Colon (tissue), 2 donors: ENCODE measurements at regions not wholly inside any gene's neighbourhood (a gene's known extent, or its start where the extent isn't known, plus 50 kb on each side); places are given as distances from the start of the nearest gene placed in this dataset.
"Not testable (repeated sequence)": the region's sequence is repeated elsewhere in the genome, so short reads cannot be mapped to it uniquely, and the experiment has no call there.

ENCODE experiments used
- FAIRE-seq: peaks from 2 replicates; lab custom pipeline; 2012; peaks lifted over from hg19 to GRCh38; lab: Jason Lieb, UNC
- donor health status: control.
- donor health status: control.

GRCh38 chr16:66095676-66096075 lies 270.8 kb upstream of the CDH5 start:
- no peak for FAIRE-seq

GRCh38 chr16:66093191-66093590 lies 273.3 kb upstream of the CDH5 start:
- no peak for FAIRE-seq

- no peak for FAIRE-seq
These were observed 275.0 kb upstream of the CDH5 start for GRCh38 chr16:66091471-66091891.

- FAIRE-seq = no peak
These were observed 277.8 kb upstream of the CDH5 start for GRCh38 chr16:66088681-66089080.

- no peak for FAIRE-seq
These were observed 279.2 kb upstream of the CDH5 start for GRCh38 chr16:66087308-66087707.

GRCh38 chr16:66085651-66086050 lies 280.8 kb upstream of the CDH5 start:
- FAIRE-seq = no peak

GRCh38 chr16:66084731-66085130 lies 281.8 kb upstream of the CDH5 start:
- FAIRE-seq = not testable (repeated sequence)

GRCh38 chr16:66084306-66084705 lies 282.2 kb upstream of the CDH5 start:
- FAIRE-seq = no peak

GRCh38 chr16:66083171-66083570 lies 283.3 kb upstream of the CDH5 start:
- no peak for FAIRE-seq

- FAIRE-seq = no peak
These were observed 284.1 kb upstream of the CDH5 start for GRCh38 chr16:66082424-66082823.

GRCh38 chr16:66081775-66082366 lies 284.6 kb upstream of the CDH5 start:
- FAIRE-seq = no peak

- FAIRE-seq = no peak
These were observed 286.7 kb upstream of the CDH5 start for GRCh38 chr16:66079671-66080334.

- FAIRE-seq = no peak
These were observed 296.2 kb upstream of the CDH5 start for GRCh38 chr16:66070140-66070917.

- FAIRE-seq = no peak
These were observed 296.9 kb upstream of the CDH5 start for GRCh38 chr16:66069587-66069986.

- FAIRE-seq = no peak
These were observed 300.1 kb upstream of the CDH5 start for GRCh38 chr16:66066404-66066803.

GRCh38 chr16:66065925-66066324 lies 300.6 kb upstream of the CDH5 start:
- no peak for FAIRE-seq

GRCh38 chr16:66064801-66065530 lies 301.5 kb upstream of the CDH5 start:
- FAIRE-seq = no peak

GRCh38 chr16:66058832-66059231 lies 307.7 kb upstream of the CDH5 start:
- FAIRE-seq = no peak

- no peak for FAIRE-seq
These were observed 308.3 kb upstream of the CDH5 start for GRCh38 chr16:66058172-66058691.

- no peak for FAIRE-seq
These were observed 309.4 kb upstream of the CDH5 start for GRCh38 chr16:66057057-66057456.

GRCh38 chr16:66054095-66054494 lies 312.4 kb upstream of the CDH5 start:
- FAIRE-seq = no peak

- no peak for FAIRE-seq
These were observed 313.7 kb upstream of the CDH5 start for GRCh38 chr16:66052745-66053144.
